ENCODE measurements at regions not wholly inside any gene's neighbourhood (a gene's known extent, or its start where the extent isn't known, plus 50 kb on each side); places are given as distances from the start of the nearest gene placed in this dataset.

- Histone ChIP-seq H3K4me3 (no peak overlapping the region), H3K27ac (ENCODE audit: low read depth in 1 of 2, low read length in 1 of 2) (peak overlapping the region in 1 of 2 donors; percentile 69), H3K9me3 (ENCODE audit: control insufficient read depth in 4 of 4, insufficient read depth in 3 of 4, low read length in 3 of 4) (no peaks in the 10 kb centered on the region), H3K27me3 (ENCODE audit: control insufficient read depth in 3 of 3, insufficient read depth in 3 of 3, low read length in 2 of 3) (no peaks in the 10 kb centered on the region), H3K4me1 (ENCODE audit: control insufficient read depth in 5 of 5, insufficient read depth in 5 of 5, low read length in 5 of 5) (peaks cover 0 to 19% (median 0%) of the 10 kb centered on the region in 5 donors), H3K36me3 (ENCODE audit: control insufficient read depth in 4 of 4, insufficient read depth in 4 of 4, low read length in 4 of 4) (no peaks in the 10 kb centered on the region), H3K9ac (ENCODE audit: insufficient read depth in 1 of 2, low read length in 2 of 2) (no peak overlapping the region)
- TF ChIP-seq CTCF (IDR thresholded peaks at IDR 0.05; ENCODE audit: control extremely low read depth, extremely low read depth), result no peak
- ATAC-seq (ENCODE audit: insufficient read depth, low FRiP score) (no peak), DNase-seq (no peak)
- WGBS, 2 donors, result 74 to 90% methylated on average over 2 of the region's 2 CpGs
Observed at GRCh38 chr9:110036286-110036685, 171.7 kb downstream of the C9orf152 start.

- no peaks in the 10 kb centered on the region for H3K27me3 ChIP-seq (ENCODE audit: control insufficient read depth in 3 of 3, insufficient read depth in 3 of 3, low read length in 2 of 3)
Observed at GRCh38 chr9:110040788-110041187, 167.2 kb downstream of the C9orf152 start.

GRCh38 chr9:110041452-110041851 lies 166.5 kb downstream of the C9orf152 start:
- Histone ChIP-seq H3K27ac (ENCODE audit: low read depth in 1 of 2, low read length in 1 of 2) (peak overlapping the region; percentile 48 to 56), H3K4me3 (no peak overlapping the region), H3K9me3 (ENCODE audit: control insufficient read depth in 4 of 4, insufficient read depth in 3 of 4, low read length in 3 of 4) (no peaks in the 10 kb centered on the region), H3K27me3 (ENCODE audit: control insufficient read depth in 3 of 3, insufficient read depth in 3 of 3, low read length in 2 of 3) (no peaks in the 10 kb centered on the region), H3K36me3 (ENCODE audit: control insufficient read depth in 4 of 4, insufficient read depth in 4 of 4, low read length in 4 of 4) (no peaks in the 10 kb centered on the region), H3K9ac (ENCODE audit: insufficient read depth in 1 of 2, low read length in 2 of 2) (no peak overlapping the region), H3K4me1 (ENCODE audit: control insufficient read depth in 5 of 5, insufficient read depth in 5 of 5, low read length in 5 of 5) (peaks cover 0 to 21% (median 0%) of the 10 kb centered on the region in 5 donors)
- ATAC-seq (ENCODE audit: insufficient read depth, low FRiP score) (no peak), DNase-seq (no peak)
- TF ChIP-seq CTCF (IDR thresholded peaks at IDR 0.05; ENCODE audit: control extremely low read depth, extremely low read depth), result no peak
- WGBS, 2 donors, result 47 to 52% methylated on average over 5 of the region's 5 CpGs

More at GRCh38 chr9:110040788-110041187, 167.2 kb downstream of the C9orf152 start:
- peaks cover 0 to 21% (median 0%) of the 10 kb centered on the region in 5 donors for H3K4me1 ChIP-seq (ENCODE audit: control insufficient read depth in 5 of 5, insufficient read depth in 5 of 5, low read length in 5 of 5)
- TF ChIP-seq CTCF (IDR thresholded peaks at IDR 0.05; ENCODE audit: control extremely low read depth, extremely low read depth), result no peak
- H3K9me3 ChIP-seq (ENCODE audit: control insufficient read depth in 4 of 4, insufficient read depth in 3 of 4, low read length in 3 of 4), result no peaks in the 10 kb centered on the region
- H3K36me3 ChIP-seq (ENCODE audit: control insufficient read depth in 4 of 4, insufficient read depth in 4 of 4, low read length in 4 of 4), result no peaks in the 10 kb centered on the region
- no peak overlapping the region for H3K9ac ChIP-seq (ENCODE audit: insufficient read depth in 1 of 2, low read length in 2 of 2)
- ATAC-seq (ENCODE audit: insufficient read depth, low FRiP score), result no peak
- H3K27ac ChIP-seq (ENCODE audit: low read depth in 1 of 2, low read length in 1 of 2), result peak overlapping the region in 1 of 2 donors; percentile 69
- no peak overlapping the region for H3K4me3 ChIP-seq
- no peak for DNase-seq

Measured in lung (tissue), 11 donors.